Astrocyte (in vitro differentiated cells and primary cell): ENCODE measurements at regions not wholly inside any gene's neighbourhood (a gene's known extent, or its start where the extent isn't known, plus 50 kb on each side); places are given as distances from the start of the nearest gene placed in this dataset.

ENCODE experiments used
- CTCF ChIP-seq: IDR thresholded peaks from 2 replicates; pipeline ENCODE4 v1.5.1; 2011; ENCODE audit warnings: low read depth, mild to moderate bottlenecking, inconsistent platforms, low read length, moderate library complexity; ENCODE audit not compliant: insufficient read depth
- EZH2 ChIP-seq: IDR thresholded peaks from 2 replicates; pipeline ENCODE4 v1.6.1; 2012; ENCODE audit warnings: mild to moderate bottlenecking, low read length, inconsistent platforms; ENCODE audit not compliant: insufficient read depth

- TF ChIP-seq CTCF (no peak), EZH2 (no peak)
Measured at GRCh38 chr6:11416936-11417576, 120.5 kb upstream of the TMEM170B start.
